ENCODE measurements at regions not wholly inside any gene's neighbourhood (a gene's known extent, or its start where the extent isn't known, plus 50 kb on each side); places are given as distances from the start of the nearest gene placed in this dataset.

GRCh38 chr16:48820379-48820778 lies 210.4 kb upstream of the N4BP1 start:
- H3K4me1 ChIP-seq, result no peaks in the 10 kb centered on the region
- H3K4me3 ChIP-seq, result no peak overlapping the region
- no peaks in the 10 kb centered on the region for H3K36me3 ChIP-seq
- H3K27ac ChIP-seq, result no peak overlapping the region
- H3K27me3 ChIP-seq, result peaks cover 3% of the 10 kb centered on the region
- WGBS, result 73% methylated on average over 2 of the region's 2 CpGs
- H3K9me3 ChIP-seq, result peaks cover 2% of the 10 kb centered on the region
- TF ChIP-seq POLR2AphosphoS5 (IDR thresholded peaks at IDR 0.05) (no peak), POLR2A (IDR thresholded peaks at IDR 0.05) (no peak), EP300 (IDR thresholded peaks at IDR 0.05) (no peak)
- TF ChIP-seq, protein P1, sequence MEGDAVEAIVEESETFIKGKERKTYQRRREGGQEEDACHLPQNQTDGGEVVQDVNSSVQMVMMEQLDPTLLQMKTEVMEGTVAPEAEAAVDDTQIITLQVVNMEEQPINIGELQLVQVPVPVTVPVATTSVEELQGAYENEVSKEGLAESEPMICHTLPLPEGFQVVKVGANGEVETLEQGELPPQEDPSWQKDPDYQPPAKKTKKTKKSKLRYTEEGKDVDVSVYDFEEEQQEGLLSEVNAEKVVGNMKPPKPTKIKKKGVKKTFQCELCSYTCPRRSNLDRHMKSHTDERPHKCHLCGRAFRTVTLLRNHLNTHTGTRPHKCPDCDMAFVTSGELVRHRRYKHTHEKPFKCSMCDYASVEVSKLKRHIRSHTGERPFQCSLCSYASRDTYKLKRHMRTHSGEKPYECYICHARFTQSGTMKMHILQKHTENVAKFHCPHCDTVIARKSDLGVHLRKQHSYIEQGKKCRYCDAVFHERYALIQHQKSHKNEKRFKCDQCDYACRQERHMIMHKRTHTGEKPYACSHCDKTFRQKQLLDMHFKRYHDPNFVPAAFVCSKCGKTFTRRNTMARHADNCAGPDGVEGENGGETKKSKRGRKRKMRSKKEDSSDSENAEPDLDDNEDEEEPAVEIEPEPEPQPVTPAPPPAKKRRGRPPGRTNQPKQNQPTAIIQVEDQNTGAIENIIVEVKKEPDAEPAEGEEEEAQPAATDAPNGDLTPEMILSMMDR (IDR thresholded peaks at IDR 0.05), result no peak
- no peak for DNase-seq (ENCODE audit: low spot score in 2 of 2)

DNA sequence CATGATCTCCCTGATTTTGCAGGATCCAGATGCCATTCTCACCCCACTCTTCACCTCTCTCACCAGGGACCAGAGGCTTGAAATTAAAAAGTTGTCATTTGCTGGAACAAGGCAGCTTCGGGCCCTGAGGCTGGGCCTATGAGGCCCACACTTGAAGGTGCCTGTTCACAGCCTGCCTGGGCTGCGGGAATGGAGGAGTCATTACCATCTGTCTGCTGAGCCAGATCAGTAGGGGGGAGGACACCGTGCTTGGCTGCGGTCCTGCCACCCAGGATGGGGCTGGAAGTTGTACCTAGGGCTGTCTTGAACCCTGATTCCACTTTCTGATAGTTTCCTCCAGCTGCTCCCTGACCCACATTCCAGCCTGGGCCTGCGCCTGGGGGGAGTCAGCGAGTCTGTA lies 208.3 kb upstream of the N4BP1 start:
- H3K36me3 ChIP-seq, result no peaks in the 10 kb centered on the region
- 65% methylated on average over 6 of the region's 6 CpGs for WGBS
- H3K4me1 ChIP-seq, result no peaks in the 10 kb centered on the region
- TF ChIP-seq EP300 (IDR thresholded peaks at IDR 0.05) (no peak), POLR2AphosphoS5 (IDR thresholded peaks at IDR 0.05) (no peak), POLR2A (IDR thresholded peaks at IDR 0.05) (no peak)
- TF ChIP-seq, protein P1 (IDR thresholded peaks at IDR 0.05), result no peak
- H3K27me3 ChIP-seq, result no peaks in the 10 kb centered on the region
- no peak overlapping the region for H3K4me3 ChIP-seq
- DNase-seq (ENCODE audit: low spot score in 2 of 2), result no peak
- no peak overlapping the region for H3K27ac ChIP-seq
- no peaks in the 10 kb centered on the region for H3K9me3 ChIP-seq

DNA sequence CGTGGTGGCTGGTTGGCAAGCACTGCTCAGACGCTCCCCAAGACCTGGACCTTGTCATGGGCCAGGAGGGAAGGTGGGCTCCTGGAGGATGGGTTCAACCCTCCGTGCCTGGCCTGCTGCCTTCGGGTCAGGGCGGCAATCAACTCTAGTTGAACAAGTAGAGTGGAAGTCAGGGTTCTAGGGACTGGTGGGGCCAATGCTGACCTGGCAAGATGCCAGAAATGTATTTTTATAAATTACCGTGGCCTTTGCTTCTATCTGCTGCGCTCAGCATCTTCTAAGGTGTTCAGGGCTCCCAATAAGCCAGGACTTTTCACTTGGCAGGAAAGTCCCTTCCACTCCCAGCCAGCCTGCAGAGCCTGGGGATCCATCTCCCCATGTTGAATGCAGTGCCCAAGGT lies 207.1 kb upstream of the N4BP1 start:
- Histone ChIP-seq H3K4me1 (no peaks in the 10 kb centered on the region), H3K27ac (no peak overlapping the region), H3K27me3 (peaks cover 10% of the 10 kb centered on the region), H3K36me3 (no peaks in the 10 kb centered on the region), H3K9me3 (no peaks in the 10 kb centered on the region), H3K4me3 (no peak overlapping the region)
- WGBS, result 78% methylated on average over 7 of the region's 7 CpGs
- DNase-seq (ENCODE audit: low spot score in 2 of 2), result no peak
- TF ChIP-seq, protein P1 (IDR thresholded peaks at IDR 0.05), result no peak
- no peak for TF ChIP-seq POLR2AphosphoS5 (IDR thresholded peaks at IDR 0.05)
- no peak for TF ChIP-seq POLR2A (IDR thresholded peaks at IDR 0.05)
- no peak for TF ChIP-seq EP300 (IDR thresholded peaks at IDR 0.05)

- H3K4me3 ChIP-seq, result no peak overlapping the region
- H3K9me3 ChIP-seq, result no peaks in the 10 kb centered on the region
- TF ChIP-seq EP300 (IDR thresholded peaks at IDR 0.05), result no peak
- no peak for TF ChIP-seq POLR2AphosphoS5 (IDR thresholded peaks at IDR 0.05)
- TF ChIP-seq, protein P1 (IDR thresholded peaks at IDR 0.05), result no peak
- no peak for TF ChIP-seq POLR2A (IDR thresholded peaks at IDR 0.05)
- H3K27me3 ChIP-seq, result peaks cover 15% of the 10 kb centered on the region
- H3K4me1 ChIP-seq, result no peaks in the 10 kb centered on the region
- H3K27ac ChIP-seq, result no peak overlapping the region
- no peaks in the 10 kb centered on the region for H3K36me3 ChIP-seq
- no peak for DNase-seq (ENCODE audit: low spot score in 2 of 2)
Measured at GRCh38 chr16:48816393-48816792, 206.4 kb upstream of the N4BP1 start.

DNA sequence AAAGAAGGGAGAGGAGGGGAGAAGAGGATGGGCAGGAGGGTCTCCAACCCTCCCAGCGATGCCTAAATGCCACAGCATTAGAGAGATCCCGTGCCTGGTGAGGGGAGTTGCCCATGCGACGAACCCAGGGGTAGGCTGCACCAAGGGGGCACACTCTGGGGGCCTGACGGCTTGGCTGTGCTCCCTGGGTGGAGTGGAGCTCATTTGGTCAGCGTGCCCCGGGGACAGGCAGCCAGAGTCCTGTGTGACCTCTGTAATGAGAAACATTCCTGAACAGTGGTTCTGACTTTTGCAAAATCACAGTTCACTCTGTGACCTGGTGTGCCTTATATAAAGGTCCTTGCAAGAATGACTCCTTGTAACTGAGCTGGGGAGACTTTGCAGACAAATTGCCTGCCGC lies 205.0 kb upstream of the N4BP1 start:
- Histone ChIP-seq H3K9me3 (no peaks in the 10 kb centered on the region), H3K27me3 (peaks cover 29% of the 10 kb centered on the region), H3K27ac (no peak overlapping the region), H3K36me3 (no peaks in the 10 kb centered on the region), H3K4me3 (no peak overlapping the region), H3K4me1 (peaks cover 6% of the 10 kb centered on the region)
- DNase-seq (ENCODE audit: low spot score in 2 of 2), result no peak
- WGBS, result 55% methylated on average over 8 of the region's 8 CpGs
- TF ChIP-seq POLR2A (IDR thresholded peaks at IDR 0.05) (no peak), EP300 (IDR thresholded peaks at IDR 0.05) (no peak), POLR2AphosphoS5 (IDR thresholded peaks at IDR 0.05) (no peak)
- TF ChIP-seq, protein P1 (IDR thresholded peaks at IDR 0.05), result no peak

All from suprapubic skin (tissue), 4 donors.